GM12878 (cell line): ENCODE measurements at regions not wholly inside any gene's neighbourhood (a gene's known extent, or its start where the extent isn't known, plus 50 kb on each side); places are given as distances from the start of the nearest gene placed in this dataset.

ENCODE experiments used
- ATF3 ChIP-seq: IDR thresholded peaks from 2 replicates; pipeline ENCODE4 v1.6.1; 2011; ENCODE audit warnings: low read depth, mild to moderate bottlenecking, low read length, moderate library complexity, borderline replicate concordance; ENCODE audit errors: extremely low read depth
- CTCF ChIP-seq, 3 experiments: IDR thresholded peaks in 2 of 3; conservative IDR thresholded peaks in 1 of 3; 2 replicates each; pipeline ENCODE4 v1.5.1; 2011; ENCODE audit warnings: low read depth in 3 of 3, low read length in 3 of 3, mild to moderate bottlenecking in 3 of 3, control low read depth in 2 of 3, moderate library complexity in 2 of 3, inconsistent platforms in 1 of 3, mixed read lengths in 1 of 3; ENCODE audit not compliant: control insufficient read depth in 2 of 3, insufficient read depth in 1 of 3; ENCODE audit errors: extremely low read depth in 1 of 3

DNA sequence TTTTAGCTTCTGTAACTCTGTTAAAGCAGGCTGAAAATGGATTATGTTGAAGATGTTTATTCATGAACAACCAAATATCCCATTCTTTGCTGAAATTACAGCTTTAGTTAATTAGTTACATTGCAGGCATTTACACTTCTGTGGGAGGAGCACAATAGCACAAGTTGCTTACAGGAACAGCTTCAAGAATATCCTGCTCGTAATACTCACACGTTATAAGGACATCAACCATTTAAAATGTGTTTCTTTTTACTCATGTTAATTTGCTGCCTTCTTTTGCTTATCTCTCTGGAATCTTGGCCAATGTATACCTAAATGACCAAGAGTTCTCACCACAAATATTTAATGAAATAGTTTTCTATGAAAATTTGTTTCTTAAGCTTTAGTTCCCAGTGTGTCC lies 305.2 kb upstream of the SYT1 start:
- TF ChIP-seq CTCF (IDR thresholded peaks at IDR 0.05 in 2 of 3, conservative IDR thresholded peaks at IDR 0.05 in 1 of 3; ENCODE audit: control insufficient read depth in 2 of 3, extremely low read depth in 1 of 3, insufficient read depth in 1 of 3, low read depth in 3 of 3, low read length in 3 of 3) (no peak), ATF3 (no peak)
